ENCODE measurements at regions not wholly inside any gene's neighbourhood (a gene's known extent, or its start where the extent isn't known, plus 50 kb on each side); places are given as distances from the start of the nearest gene placed in this dataset.
A peak's percentile ranks its signal among the peaks of the same experiment; 100 is the strongest.

- DNase-seq (ENCODE audit: low read depth in 2 of 2): no peak
Measured at GRCh38 chr4:132530861-132531260, 618.2 kb upstream of the PCDH10 start.

- no peak for DNase-seq (ENCODE audit: low read depth in 2 of 2)
Measured at GRCh38 chr4:132540268-132540667, 608.8 kb upstream of the PCDH10 start.

GRCh38 chr4:132540797-132541196, 608.3 kb upstream of the PCDH10 start:
- DNase-seq (ENCODE audit: low read depth in 2 of 2): no peak

GRCh38 chr4:132542228-132542627, 606.9 kb upstream of the PCDH10 start:
- no peak for DNase-seq (ENCODE audit: low read depth in 2 of 2)

- no peak for DNase-seq (ENCODE audit: low read depth in 2 of 2)
Measured at GRCh38 chr4:132548463-132548862, 600.6 kb upstream of the PCDH10 start.

GRCh38 chr4:132556316-132556715, 592.8 kb upstream of the PCDH10 start:
- DNase-seq (ENCODE audit: low read depth in 2 of 2): no peak

- DNase-seq (ENCODE audit: low read depth in 2 of 2): no peak
Measured at GRCh38 chr4:132557660-132558059, 591.4 kb upstream of the PCDH10 start.

GRCh38 chr4:132564920-132565319, 584.2 kb upstream of the PCDH10 start:
- no peak for DNase-seq (ENCODE audit: low read depth in 2 of 2)

GRCh38 chr4:132565542-132565941, 583.6 kb upstream of the PCDH10 start:
- no peak for DNase-seq (ENCODE audit: low read depth in 2 of 2)

GRCh38 chr4:132572210-132572609, 576.9 kb upstream of the PCDH10 start:
- no peak for DNase-seq (ENCODE audit: low read depth in 2 of 2)

GRCh38 chr4:132587626-132588025, 561.5 kb upstream of the PCDH10 start:
- no peak for DNase-seq (ENCODE audit: low read depth in 2 of 2)

GRCh38 chr4:132592340-132592739, 556.8 kb upstream of the PCDH10 start:
- no peak for DNase-seq (ENCODE audit: low read depth in 2 of 2)

GRCh38 chr4:132592850-132593249, 556.2 kb upstream of the PCDH10 start:
- no peak for DNase-seq (ENCODE audit: low read depth in 2 of 2)

- DNase-seq (ENCODE audit: low read depth in 2 of 2): no peak
Measured at GRCh38 chr4:132593717-132594400, 555.2 kb upstream of the PCDH10 start.

- DNase-seq (ENCODE audit: low read depth in 2 of 2): no peak
Measured at GRCh38 chr4:132596186-132596585, 552.9 kb upstream of the PCDH10 start.

GRCh38 chr4:132605551-132605950, 543.5 kb upstream of the PCDH10 start:
- no peak for DNase-seq (ENCODE audit: low read depth in 2 of 2)

- DNase-seq (ENCODE audit: low read depth in 2 of 2): peak in 1 of 2 donors; percentile 1
Measured at GRCh38 chr4:132614682-132615081, 534.4 kb upstream of the PCDH10 start.

- no peak for DNase-seq (ENCODE audit: low read depth in 2 of 2)
Measured at GRCh38 chr4:132619968-132620367, 529.1 kb upstream of the PCDH10 start.

GRCh38 chr4:132642016-132642817, 506.9 kb upstream of the PCDH10 start:
- DNase-seq (ENCODE audit: low read depth in 2 of 2): peak; percentile 4 to 7

- DNase-seq (ENCODE audit: low read depth in 2 of 2): no peak
Measured at GRCh38 chr4:132646186-132646585, 502.9 kb upstream of the PCDH10 start.

- DNase-seq (ENCODE audit: low read depth in 2 of 2): no peak
Measured at GRCh38 chr4:132651196-132651595, 497.9 kb upstream of the PCDH10 start.

- DNase-seq (ENCODE audit: low read depth in 2 of 2): no peak
Measured at GRCh38 chr4:132660181-132660580, 488.9 kb upstream of the PCDH10 start.

- no peak for DNase-seq (ENCODE audit: low read depth in 2 of 2)
Measured at GRCh38 chr4:132662456-132662855, 486.6 kb upstream of the PCDH10 start.

Data from lung microvascular endothelial cell (primary cell).